Lower lobe of right lung (tissue), 2 donors: ENCODE measurements at regions not wholly inside any gene's neighbourhood (a gene's known extent, or its start where the extent isn't known, plus 50 kb on each side); places are given as distances from the start of the nearest gene placed in this dataset.

ENCODE experiments used
- ATAC-seq, 2 donors: fragments of 200-7000 bp; cut with Tn5 transposase; one replicate each; pipeline ENCODE4 v1.9.1; 2020 to 2022; ENCODE audit warnings: mild to moderate bottlenecking in 2 of 2, moderate library complexity in 2 of 2
- DNase-seq: peaks from one replicate; pipeline ENCODE4 v3.0.0-alpha.2; 2020
- H3K27ac ChIP-seq: fragments of 200-600 bp; one replicate; pipeline ENCODE4 v1.8.0; 2022
- H3K27me3 ChIP-seq: fragments of 200-600 bp; one replicate; pipeline ENCODE4 v1.8.0; 2022; ENCODE audit warnings: low read depth
- H3K36me3 ChIP-seq: fragments of 200-600 bp; one replicate; pipeline ENCODE4 v1.8.0; 2022; ENCODE audit warnings: mild to moderate bottlenecking
- H3K4me1 ChIP-seq: fragments of 200-600 bp; one replicate; pipeline ENCODE4 v1.8.0; 2022
- H3K4me3 ChIP-seq: fragments of 200-600 bp; one replicate; pipeline ENCODE4 v1.8.0; 2022; ENCODE audit warnings: mild to moderate bottlenecking
- H3K9me3 ChIP-seq: fragments of 200-600 bp; one replicate; pipeline ENCODE4 v1.8.0; 2022
- intact Hi-C: fragments of 100-400 bp; cut with DNase I; formaldehyde crosslinking; loops from one replicate; pipeline ENCODE4 v1.11.0; 2022
- TF ChIP-seq, protein P1 (sequence below): fragments of 200-600 bp; IDR thresholded peaks from one replicate; pipeline ENCODE4 v1.8.0; 2022; ENCODE audit warnings: antibody characterized with exemption, mild to moderate bottlenecking
- donor health status: DM: no; HTN: yes; CAD: no; lungs with severe emphysema.

DNA sequence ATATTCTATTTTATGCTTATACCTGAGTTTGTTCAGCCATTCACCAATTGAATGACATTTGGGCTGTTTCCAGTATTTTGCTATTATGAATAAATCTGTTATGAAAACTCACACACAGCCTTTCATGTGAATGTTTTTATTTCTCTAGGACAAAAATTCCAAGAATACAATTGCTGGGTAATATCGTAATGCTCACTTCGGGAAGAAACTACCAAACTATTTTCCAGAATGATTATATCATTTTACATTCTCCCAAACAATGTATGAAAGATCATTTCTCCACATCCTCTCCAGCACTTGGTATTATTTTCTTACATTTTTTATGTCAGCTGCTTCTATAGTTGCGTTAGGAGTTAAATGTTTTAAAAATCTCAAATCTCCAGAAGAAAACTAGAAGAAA, 58.3 kb upstream of the LHFPL2 start:
- H3K36me3 ChIP-seq, result no peaks in the 10 kb centered on the region
- ATAC-seq (no peak), DNase-seq (no peak)
- no peak overlapping the region for H3K27ac ChIP-seq
- H3K27me3 ChIP-seq, result no peaks in the 10 kb centered on the region
- no peaks in the 10 kb centered on the region for H3K4me1 ChIP-seq
- intact Hi-C loops, result no loop called here
- no peak overlapping the region for H3K4me3 ChIP-seq
- H3K9me3 ChIP-seq, result no peaks in the 10 kb centered on the region
- TF ChIP-seq, protein P1, sequence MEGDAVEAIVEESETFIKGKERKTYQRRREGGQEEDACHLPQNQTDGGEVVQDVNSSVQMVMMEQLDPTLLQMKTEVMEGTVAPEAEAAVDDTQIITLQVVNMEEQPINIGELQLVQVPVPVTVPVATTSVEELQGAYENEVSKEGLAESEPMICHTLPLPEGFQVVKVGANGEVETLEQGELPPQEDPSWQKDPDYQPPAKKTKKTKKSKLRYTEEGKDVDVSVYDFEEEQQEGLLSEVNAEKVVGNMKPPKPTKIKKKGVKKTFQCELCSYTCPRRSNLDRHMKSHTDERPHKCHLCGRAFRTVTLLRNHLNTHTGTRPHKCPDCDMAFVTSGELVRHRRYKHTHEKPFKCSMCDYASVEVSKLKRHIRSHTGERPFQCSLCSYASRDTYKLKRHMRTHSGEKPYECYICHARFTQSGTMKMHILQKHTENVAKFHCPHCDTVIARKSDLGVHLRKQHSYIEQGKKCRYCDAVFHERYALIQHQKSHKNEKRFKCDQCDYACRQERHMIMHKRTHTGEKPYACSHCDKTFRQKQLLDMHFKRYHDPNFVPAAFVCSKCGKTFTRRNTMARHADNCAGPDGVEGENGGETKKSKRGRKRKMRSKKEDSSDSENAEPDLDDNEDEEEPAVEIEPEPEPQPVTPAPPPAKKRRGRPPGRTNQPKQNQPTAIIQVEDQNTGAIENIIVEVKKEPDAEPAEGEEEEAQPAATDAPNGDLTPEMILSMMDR, result no peak

DNA sequence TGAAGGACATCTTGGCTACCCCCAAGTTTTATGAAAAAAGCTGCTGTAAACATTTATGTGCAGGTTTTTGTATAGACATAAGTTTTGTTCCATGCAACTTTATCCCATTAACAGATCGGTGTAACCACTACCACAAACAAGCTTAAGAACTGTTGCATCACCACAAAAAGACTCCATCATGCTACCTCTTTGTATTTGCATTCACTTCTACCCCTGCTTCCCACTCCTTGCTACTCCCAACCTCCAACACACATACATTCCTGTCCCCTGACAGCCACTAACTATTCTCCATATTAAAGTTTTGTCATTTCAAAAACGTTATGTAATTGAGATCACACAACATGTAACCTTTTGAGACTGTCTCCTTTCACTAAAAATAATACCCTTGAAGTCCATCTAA, 57.8 kb upstream of the LHFPL2 start:
- no peak overlapping the region for H3K4me3 ChIP-seq
- no peaks in the 10 kb centered on the region for H3K27me3 ChIP-seq
- H3K4me1 ChIP-seq, result no peaks in the 10 kb centered on the region
- DNase-seq (no peak), ATAC-seq (no peak)
- no peaks in the 10 kb centered on the region for H3K36me3 ChIP-seq
- H3K27ac ChIP-seq, result no peak overlapping the region
- TF ChIP-seq, protein P1, result no peak
- no peaks in the 10 kb centered on the region for H3K9me3 ChIP-seq
- intact Hi-C loops, result no loop called here

DNA sequence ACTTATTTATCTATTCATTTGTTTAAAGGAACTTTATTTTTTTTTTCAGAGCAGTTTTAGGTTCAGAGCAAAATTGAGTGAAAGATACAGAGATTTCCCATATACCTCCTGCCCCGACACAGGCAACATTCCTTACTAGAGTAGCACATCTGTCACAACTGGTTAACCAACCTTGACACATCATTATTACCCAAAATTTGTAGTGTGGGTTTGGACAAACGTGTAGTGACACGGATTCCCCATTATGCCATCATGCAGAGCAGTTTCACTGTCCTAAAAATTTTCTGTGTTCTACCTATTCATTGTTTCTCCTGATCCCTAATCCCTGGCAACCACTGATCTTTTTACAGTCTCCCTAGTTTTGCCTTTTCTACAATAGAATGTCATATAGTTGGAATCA, 57.3 kb upstream of the LHFPL2 start:
- TF ChIP-seq, protein P1, result no peak
- intact Hi-C loops, result no loop called here
- H3K9me3 ChIP-seq, result no peaks in the 10 kb centered on the region
- no peak for ATAC-seq
- no peak overlapping the region for H3K4me3 ChIP-seq
- no peaks in the 10 kb centered on the region for H3K4me1 ChIP-seq
- no peak for DNase-seq
- H3K27me3 ChIP-seq, result no peaks in the 10 kb centered on the region
- H3K36me3 ChIP-seq, result no peaks in the 10 kb centered on the region
- H3K27ac ChIP-seq, result no peak overlapping the region

DNA sequence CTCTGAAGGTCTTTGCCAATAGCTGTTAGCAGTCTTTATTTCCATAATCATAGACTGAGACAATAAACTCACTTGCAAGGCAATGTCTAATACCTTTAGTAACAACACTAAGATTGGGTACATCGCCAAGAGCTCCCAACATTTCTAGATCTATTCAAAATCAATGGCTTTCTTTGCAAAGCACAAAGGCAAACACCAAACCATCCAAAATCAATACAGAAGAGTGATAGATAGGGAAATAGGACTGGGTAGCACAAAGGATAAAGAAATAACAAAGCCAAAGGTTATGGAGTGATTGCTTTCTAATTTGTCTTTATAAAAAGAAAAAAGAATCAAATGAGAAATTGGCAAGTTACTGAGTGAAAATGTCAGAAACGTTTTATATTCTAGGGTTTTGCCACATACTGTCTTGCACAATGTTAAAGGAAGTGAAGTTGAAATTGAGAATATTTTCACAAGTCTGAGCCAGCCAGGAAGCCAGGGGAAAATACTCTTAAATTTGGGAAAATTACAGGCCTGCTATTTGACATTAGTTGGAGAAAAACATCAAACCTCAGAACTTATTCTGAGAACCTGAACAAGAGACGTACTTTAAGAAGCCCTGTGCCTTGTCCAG, 53.3 kb upstream of the LHFPL2 start:
- Histone ChIP-seq H3K36me3 (no peaks in the 10 kb centered on the region), H3K4me1 (no peaks in the 10 kb centered on the region), H3K4me3 (no peak overlapping the region), H3K27ac (no peak overlapping the region), H3K27me3 (no peaks in the 10 kb centered on the region), H3K9me3 (no peaks in the 10 kb centered on the region)
- TF ChIP-seq, protein P1, result no peak
- intact Hi-C loops, result no loop called here
- ATAC-seq (no peak), DNase-seq (no peak)

DNA sequence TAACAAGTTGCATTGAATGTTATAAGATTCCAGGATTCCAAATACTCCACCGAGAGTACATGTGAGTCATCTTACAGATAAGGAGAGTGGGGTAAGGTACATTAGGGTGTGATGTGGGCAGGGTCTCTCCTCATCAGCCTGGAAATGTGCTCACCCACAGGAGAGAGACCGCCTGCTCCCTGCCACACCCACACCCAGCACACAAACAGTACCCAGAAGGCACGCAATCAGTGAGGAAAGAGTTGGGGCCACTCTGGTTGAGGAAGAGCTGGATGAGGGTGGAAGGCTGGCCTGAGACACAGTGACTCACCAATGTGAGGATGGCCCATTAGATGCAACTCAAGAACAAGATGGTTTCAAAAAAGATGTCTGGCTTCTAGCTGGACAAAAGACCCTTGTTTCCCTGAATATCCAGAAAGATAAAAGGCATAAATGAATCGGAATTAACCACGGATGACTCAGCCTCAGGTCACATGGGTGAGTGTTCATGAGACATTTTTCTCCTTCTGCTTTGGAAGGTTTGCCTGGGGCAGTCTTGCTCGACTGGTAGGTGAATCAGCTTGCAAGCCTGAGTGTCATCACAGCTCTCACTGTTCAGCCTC, 51.1 kb upstream of the LHFPL2 start:
- no peaks in the 10 kb centered on the region for H3K36me3 ChIP-seq
- H3K9me3 ChIP-seq, result no peaks in the 10 kb centered on the region
- no peak for DNase-seq
- intact Hi-C loops, result no loop called here
- no peaks in the 10 kb centered on the region for H3K4me1 ChIP-seq
- H3K27me3 ChIP-seq, result no peaks in the 10 kb centered on the region
- peak; percentile 56 to 66 for ATAC-seq
- TF ChIP-seq, protein P1, result no peak
- no peak overlapping the region for H3K27ac ChIP-seq
- H3K4me3 ChIP-seq, result no peak overlapping the region
